ENCODE measurements at regions not wholly inside any gene's neighbourhood (a gene's known extent, or its start where the extent isn't known, plus 50 kb on each side); places are given as distances from the start of the nearest gene placed in this dataset.

DNA sequence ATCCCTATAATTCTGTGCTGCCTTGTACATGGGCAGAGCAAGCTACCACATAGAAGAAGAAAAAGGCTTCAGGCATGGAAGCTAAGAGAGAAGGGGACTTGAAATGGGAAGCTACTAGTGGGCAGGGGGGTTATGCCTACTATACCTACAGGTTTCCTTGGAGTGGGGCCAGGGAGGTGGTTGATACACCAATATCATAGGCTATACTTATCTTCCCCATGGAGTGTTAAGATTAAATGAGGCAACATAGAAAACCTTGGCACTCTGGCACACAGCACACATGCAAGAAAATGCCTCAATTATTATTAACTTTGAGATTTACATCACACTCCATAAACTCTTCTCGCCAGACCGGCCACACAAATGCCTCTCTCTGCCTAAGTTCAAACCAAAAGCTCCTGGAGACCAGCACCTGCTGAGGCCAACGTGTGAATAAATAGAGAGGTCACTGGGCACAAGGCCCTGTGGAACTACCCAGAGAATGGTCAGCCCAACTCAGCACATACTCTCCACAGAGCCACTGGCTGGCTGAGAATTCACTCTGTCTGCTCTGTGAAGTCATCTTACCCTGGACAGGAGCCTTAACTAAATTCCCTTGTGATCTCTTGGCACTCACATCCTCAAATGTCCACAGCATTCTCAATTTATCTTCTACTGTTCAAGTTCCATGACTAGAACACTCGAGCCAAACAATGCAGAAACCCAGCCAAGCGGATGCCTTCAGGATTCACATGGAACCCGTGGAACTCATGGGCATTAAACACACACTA lies 498.7 kb downstream of the BCL11A start:
- no peak for DNase-seq (ENCODE audit: low read depth, low spot score)

DNA sequence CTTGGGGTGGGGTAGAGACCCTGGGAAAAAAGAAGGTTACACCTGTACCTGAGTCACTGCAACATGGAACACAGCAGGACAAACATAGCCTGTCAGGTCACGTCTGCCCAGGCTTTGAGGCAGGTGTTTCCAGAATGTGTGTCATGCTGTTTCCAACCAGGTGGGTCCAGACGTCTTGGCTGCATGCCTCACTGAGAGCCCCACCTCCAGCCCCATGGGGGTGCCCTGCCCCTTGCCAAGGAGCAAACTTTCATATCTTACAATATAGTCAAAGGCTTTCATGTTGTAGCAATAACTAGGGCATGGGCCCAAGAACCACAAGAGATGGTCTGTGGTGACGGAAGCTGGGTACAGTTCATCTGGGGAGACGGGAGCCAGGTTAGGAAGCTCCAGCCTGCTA lies 499.7 kb downstream of the BCL11A start:
- DNase-seq (ENCODE audit: low read depth, low spot score) = no peak

- no peak for DNase-seq (ENCODE audit: low read depth, low spot score)
Observed at GRCh38 chr2:60052601-60053000, 500.9 kb downstream of the BCL11A start.

DNA sequence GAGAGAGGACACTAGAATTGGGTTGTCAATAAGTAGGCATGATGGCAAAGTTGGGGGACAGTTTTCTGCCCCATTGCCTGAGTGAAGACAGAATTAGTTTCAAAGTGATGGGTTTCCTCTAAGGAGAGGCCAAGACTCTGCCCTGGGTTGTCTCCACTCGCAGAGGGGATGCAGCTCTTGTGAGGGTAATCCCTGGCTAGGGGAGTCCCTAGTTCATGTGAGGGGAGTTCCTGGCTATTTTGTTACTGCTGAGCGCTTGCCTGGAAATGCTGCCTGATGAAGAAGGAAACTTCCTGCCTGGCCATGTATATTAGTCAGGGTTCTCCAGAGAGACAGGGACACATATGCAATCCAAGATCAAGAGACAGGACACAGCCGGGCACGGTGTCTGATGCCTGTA lies 501.5 kb downstream of the BCL11A start:
- no peak for DNase-seq (ENCODE audit: low read depth, low spot score)

GRCh38 chr2:60047944-60048525 lies 505.4 kb downstream of the BCL11A start:
- DNase-seq (ENCODE audit: low read depth, low spot score) = no peak

GRCh38 chr2:60047347-60047746 lies 506.1 kb downstream of the BCL11A start:
- DNase-seq (ENCODE audit: low read depth, low spot score) = no peak

- DNase-seq (ENCODE audit: low read depth, low spot score) = no peak
Observed at GRCh38 chr2:60046529-60046928, 506.9 kb downstream of the BCL11A start.

DNA sequence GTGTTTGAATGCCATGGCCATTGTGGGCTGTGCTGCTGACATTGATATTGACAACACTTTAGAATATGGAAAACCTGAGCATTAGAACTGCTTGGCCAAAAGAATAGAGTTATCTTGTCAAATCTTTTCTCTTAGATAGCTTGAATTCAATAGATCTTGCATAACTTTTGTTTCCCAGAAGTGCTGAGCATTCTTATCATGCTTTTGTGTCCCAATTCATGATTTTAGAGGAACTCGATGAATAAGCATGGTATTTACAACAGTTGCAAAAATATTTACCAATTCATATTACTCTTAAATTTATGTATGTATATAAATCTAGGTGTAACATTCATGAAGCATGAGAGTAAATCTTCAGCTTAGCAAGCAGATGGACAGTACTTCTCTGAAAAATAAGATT lies 508.0 kb downstream of the BCL11A start:
- no peak for DNase-seq (ENCODE audit: low read depth, low spot score)

DNA sequence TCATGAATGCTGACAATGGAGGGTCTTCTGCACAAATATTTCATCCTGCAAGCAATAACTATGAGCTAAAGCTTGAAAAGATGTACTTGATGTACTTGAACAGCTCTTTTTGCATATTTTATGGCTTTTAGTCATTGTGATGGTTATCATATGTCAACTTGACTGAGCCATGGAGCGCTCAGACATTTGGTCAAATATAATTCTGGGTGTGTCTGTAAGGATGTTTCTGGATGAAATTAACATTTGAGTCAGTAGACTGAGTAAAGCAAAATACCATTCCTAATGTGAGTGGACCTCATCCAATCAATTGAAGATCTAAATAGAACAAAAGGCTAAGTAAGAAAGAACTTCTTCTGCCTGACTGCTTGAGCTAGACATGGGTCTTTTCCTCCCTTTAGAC lies 509.0 kb downstream of the BCL11A start:
- no peak for DNase-seq (ENCODE audit: low read depth, low spot score)

GRCh38 chr2:60042023-60042422 lies 511.4 kb downstream of the BCL11A start:
- DNase-seq (ENCODE audit: low read depth, low spot score) = no peak

GRCh38 chr2:60033325-60033724 lies 520.1 kb downstream of the BCL11A start:
- DNase-seq (ENCODE audit: low read depth, low spot score) = no peak

DNA sequence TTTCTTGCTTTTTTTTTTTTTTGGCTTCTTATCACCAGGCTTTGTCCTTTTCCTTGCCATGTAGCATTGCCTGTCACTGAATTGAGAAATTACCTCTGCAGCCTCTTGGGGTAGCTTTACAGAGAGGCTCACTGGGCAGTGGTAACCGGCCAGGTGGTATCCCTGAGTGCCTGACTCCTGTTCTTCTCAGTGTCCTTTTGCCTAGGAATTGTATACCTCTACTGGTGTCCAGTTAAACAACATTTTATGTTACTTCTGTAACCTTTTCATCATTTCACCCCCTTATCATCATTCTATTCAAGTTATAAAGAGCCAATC lies 523.9 kb downstream of the BCL11A start:
- DNase-seq (ENCODE audit: low read depth, low spot score) = no peak

DNA sequence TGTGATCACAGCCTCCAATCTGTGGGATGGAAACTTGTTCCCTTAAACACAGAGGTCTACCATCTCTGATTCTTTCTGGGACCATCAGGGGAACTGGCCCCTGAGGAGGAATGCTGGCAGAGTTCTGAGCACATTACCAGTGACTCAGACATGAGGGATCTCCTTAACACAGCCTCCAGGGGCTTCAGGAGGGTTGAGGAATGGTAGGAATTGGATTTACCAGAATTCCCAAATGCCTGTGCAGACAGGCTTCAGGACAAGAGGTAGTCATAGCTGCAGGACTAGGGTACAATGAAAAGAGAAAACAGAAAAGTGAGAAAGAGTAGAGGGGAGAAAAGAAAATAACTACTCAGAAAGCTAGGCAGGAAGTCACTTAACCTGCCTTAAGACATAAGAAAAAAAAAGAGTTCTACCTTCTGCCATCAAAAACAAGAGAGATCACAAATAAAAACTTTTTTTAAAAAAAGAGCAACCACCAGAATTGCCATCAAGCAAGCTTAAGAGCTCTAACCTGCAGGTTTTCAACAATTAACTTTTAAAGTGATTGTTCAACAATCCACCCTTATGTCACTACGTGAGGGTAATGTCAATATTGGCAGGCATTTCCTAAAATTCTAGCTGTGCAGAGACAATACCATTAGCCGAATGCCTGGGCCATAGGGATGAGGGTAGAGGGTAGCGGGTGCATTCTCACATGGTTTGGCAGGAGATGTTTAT lies 524.4 kb downstream of the BCL11A start:
- no peak for DNase-seq (ENCODE audit: low read depth, low spot score)

DNA sequence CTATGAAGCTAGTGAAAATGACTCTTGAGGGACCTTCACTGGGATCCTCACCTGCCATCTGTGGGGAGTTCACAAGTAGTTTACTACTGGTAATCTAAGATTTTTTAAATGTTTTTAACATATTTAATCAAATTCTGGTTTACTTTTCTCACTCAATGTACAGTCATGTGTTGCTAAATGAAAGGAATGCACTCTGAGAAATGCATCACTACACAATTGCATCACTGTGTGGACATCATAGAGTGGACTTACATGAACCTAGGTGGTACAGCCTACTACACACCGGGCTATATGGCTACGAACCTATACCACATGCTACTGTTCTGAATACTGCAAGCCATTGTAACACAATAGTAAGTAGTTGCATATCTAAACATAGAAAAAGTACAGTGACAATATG lies 528.0 kb downstream of the BCL11A start:
- no peak for DNase-seq (ENCODE audit: low read depth, low spot score)

- DNase-seq (ENCODE audit: low read depth, low spot score) = no peak
Observed at GRCh38 chr2:60023256-60023985, 530.0 kb downstream of the BCL11A start.

- no peak for DNase-seq (ENCODE audit: low read depth, low spot score)
Observed at GRCh38 chr2:60007671-60008070, 545.8 kb downstream of the BCL11A start.

DNA sequence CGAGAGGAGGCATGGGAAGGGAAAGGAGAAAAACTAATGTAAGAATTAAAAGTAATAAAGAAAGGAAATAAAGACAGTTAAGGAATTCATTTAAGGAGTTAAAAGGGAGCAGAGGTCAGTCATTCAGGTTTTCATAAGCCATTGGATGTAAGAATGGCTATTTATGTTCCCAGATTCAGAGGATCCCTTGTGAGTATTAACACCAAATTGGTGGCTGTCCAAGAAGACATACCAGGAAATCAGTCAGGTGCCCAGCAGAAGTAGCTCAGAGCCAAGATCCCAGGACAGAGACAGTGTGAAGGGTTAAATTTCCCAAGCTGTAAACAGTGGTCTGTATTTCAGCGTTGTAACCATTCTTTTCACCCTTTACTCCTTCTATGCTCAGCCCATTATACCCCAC lies 550.4 kb downstream of the BCL11A start:
- no peak for DNase-seq (ENCODE audit: low read depth, low spot score)

- DNase-seq (ENCODE audit: low read depth, low spot score) = no peak
Observed at GRCh38 chr2:60002183-60002867, 551.1 kb downstream of the BCL11A start.

DNA sequence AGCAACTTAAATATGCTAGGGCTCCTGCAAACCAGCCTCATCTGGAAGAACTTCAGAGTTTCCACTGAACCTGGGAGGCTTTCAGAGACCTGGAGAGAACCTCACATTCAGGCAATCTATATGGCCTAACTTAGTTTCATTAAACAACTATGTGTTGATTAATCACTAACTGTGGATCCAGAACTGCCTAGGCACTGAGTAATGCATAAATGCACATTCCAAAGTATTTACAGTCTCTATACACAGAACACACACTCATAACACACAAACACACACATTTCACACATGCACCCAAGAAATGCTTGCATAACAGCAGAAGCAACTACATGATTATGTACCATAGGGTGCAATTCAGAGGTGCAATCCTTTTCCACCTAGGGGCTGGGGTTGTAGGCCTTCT lies 552.8 kb downstream of the BCL11A start:
- no peak for DNase-seq (ENCODE audit: low read depth, low spot score)

DNA sequence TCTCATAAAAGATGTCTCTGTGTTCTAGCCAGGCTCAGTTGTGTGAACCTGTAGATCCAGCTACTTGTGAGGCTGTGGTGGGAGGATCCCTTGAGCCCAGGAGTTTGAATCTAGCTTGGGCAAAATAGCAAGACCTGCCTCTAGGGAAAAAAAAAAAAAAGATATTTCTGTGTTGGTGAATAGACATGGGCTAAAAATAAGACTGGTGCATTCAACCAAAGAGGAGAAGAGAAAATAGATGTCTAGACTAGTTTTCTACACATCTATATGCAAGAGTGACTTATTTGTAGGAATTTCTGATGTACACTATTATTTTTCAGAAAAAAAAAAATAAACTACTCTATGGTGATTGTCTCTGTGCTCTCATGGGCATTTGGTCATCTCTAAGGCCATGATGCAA lies 555.1 kb downstream of the BCL11A start:
- DNase-seq (ENCODE audit: low read depth, low spot score) = no peak

GRCh38 chr2:59997371-59997770 lies 556.1 kb downstream of the BCL11A start:
- no peak for DNase-seq (ENCODE audit: low read depth, low spot score)

DNA sequence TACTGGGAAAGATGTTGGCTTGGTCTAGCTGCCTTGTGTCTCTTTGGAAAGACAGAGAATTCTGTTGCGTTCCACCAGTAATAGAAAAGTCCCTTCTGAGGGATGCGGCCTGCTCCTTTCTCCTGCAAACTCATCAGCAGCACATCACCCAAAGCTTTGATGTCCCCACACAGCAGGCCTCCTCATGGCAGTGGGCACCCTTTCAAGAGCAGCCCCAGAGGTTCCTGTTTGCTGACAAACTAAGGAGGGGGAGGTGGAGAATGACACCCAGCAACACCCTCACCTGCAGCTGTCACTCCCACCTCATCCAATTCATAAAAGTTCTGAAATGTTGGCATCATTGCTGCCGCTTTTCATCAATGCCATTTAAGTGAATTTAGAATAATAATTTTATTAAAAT lies 556.6 kb downstream of the BCL11A start:
- no peak for DNase-seq (ENCODE audit: low read depth, low spot score)
